Liver (tissue), 8 donors: ENCODE measurements at regions not wholly inside any gene's neighbourhood (a gene's known extent, or its start where the extent isn't known, plus 50 kb on each side); places are given as distances from the start of the nearest gene placed in this dataset.
"Not testable (repeated sequence)": the region's sequence is repeated elsewhere in the genome, so short reads cannot be mapped to it uniquely, and the experiment has no call there.

Experiments
- DNase-seq: peaks from one replicate; pipeline ENCODE4 v3.0.0-alpha.2; 2017; ENCODE audit warnings: low spot score
- H3K27ac ChIP-seq, 2 donors: one replicate each; pipeline ENCODE4 v1.7.0; 2013; ENCODE audit warnings: inconsistent platforms in 2 of 2, low read length in 2 of 2, control low read depth in 1 of 2, low read depth in 1 of 2, mild to moderate bottlenecking in 1 of 2
- H3K27me3 ChIP-seq, 4 donors: one replicate each; pipeline versions ENCODE4 v1.6.1 to v1.7.0; 2013; ENCODE audit warnings: low read length in 3 of 4, inconsistent platforms in 1 of 4, mild to moderate bottlenecking in 1 of 4, moderate library complexity in 1 of 4; ENCODE audit not compliant: control insufficient read depth in 4 of 4, insufficient read depth in 4 of 4
- H3K36me3 ChIP-seq, 4 donors: one replicate each; pipeline versions ENCODE4 v1.6.1 to v1.7.0; 2013; ENCODE audit warnings: low read length in 3 of 4, mild to moderate bottlenecking in 3 of 4, low read depth in 1 of 4, moderate library complexity in 1 of 4; ENCODE audit not compliant: control insufficient read depth in 4 of 4, insufficient read depth in 3 of 4
- H3K4me1 ChIP-seq, 4 donors: one replicate each; pipeline versions ENCODE4 v1.6.1 to v1.7.0; 2013; ENCODE audit warnings: low read length in 3 of 4, mild to moderate bottlenecking in 3 of 4, moderate library complexity in 1 of 4; ENCODE audit not compliant: control insufficient read depth in 4 of 4, insufficient read depth in 4 of 4
- H3K4me3 ChIP-seq, 3 donors: one replicate each; pipeline versions ENCODE4 v1.6.1 to v1.7.0; 2013; ENCODE audit warnings: low read length in 3 of 3, control low read depth in 1 of 3, low read depth in 1 of 3, mild to moderate bottlenecking in 1 of 3
- H3K9ac ChIP-seq, 2 donors: one replicate each; pipeline ENCODE4 v1.7.0; 2013; ENCODE audit warnings: low read length in 2 of 2, mild to moderate bottlenecking in 2 of 2, moderate library complexity in 2 of 2, control low read depth in 1 of 2, low read depth in 1 of 2
- H3K9me3 ChIP-seq, 4 donors: one replicate each; pipeline versions ENCODE4 v1.6.1 to v1.7.0; 2013; ENCODE audit warnings: low read length in 3 of 4; ENCODE audit not compliant: control insufficient read depth in 4 of 4
- ATF3 ChIP-seq: IDR thresholded peaks from 2 replicates; pipeline ENCODE4 v1.6.1; 2016; ENCODE audit warnings: antibody characterized with exemption
- CTCF ChIP-seq: fragments of 150-350 bp; IDR thresholded peaks from 2 replicates; pipeline ENCODE4 v1.5.1; 2017; ENCODE audit warnings: improper control_type of control experiment, low read depth, low read length; ENCODE audit not compliant: missing input control
- EGR1 ChIP-seq, 2 donors: IDR thresholded peaks; 2 replicates each; pipeline ENCODE4 v1.6.1; 2016 to 2018; ENCODE audit warnings: antibody characterized with exemption in 2 of 2, low read depth in 2 of 2
- FOXA1 ChIP-seq: IDR thresholded peaks from 2 replicates; pipeline ENCODE4 v1.6.1; 2016; ENCODE audit warnings: antibody characterized with exemption
- FOXA2 ChIP-seq: IDR thresholded peaks from 2 replicates; pipeline ENCODE4 v1.6.1; 2016; ENCODE audit warnings: antibody characterized with exemption
- GABPA ChIP-seq, 2 donors: IDR thresholded peaks in 1 of 2; conservative IDR thresholded peaks in 1 of 2; 2 replicates each; pipeline ENCODE4 v1.6.1; 2016; ENCODE audit warnings: antibody characterized with exemption in 2 of 2, mild to moderate bottlenecking in 1 of 2, moderate library complexity in 1 of 2
- HNF4A ChIP-seq, 2 donors: conservative IDR thresholded peaks; 2 replicates each; pipeline ENCODE4 v1.6.1; 2016; ENCODE audit warnings: antibody characterized with exemption in 2 of 2, mild to moderate bottlenecking in 2 of 2
- HNF4G ChIP-seq: IDR thresholded peaks from 2 replicates; pipeline ENCODE4 v1.6.1; 2016; ENCODE audit warnings: antibody characterized with exemption
- JUND ChIP-seq, 2 donors: IDR thresholded peaks; 2 replicates each; pipeline ENCODE4 v1.6.1; 2016; ENCODE audit warnings: antibody characterized with exemption in 2 of 2
- MAX ChIP-seq: IDR thresholded peaks from 2 replicates; pipeline ENCODE4 v1.6.1; 2016; ENCODE audit warnings: antibody characterized with exemption
- NR2F2 ChIP-seq: IDR thresholded peaks from 2 replicates; pipeline ENCODE4 v1.6.1; 2016; ENCODE audit warnings: antibody characterized with exemption
- RAD21 ChIP-seq, 2 donors: IDR thresholded peaks; 2 replicates each; pipeline ENCODE4 v1.6.1; 2016; ENCODE audit warnings: antibody characterized with exemption in 2 of 2, mild to moderate bottlenecking in 2 of 2
- REST ChIP-seq: IDR thresholded peaks from 2 replicates; pipeline ENCODE4 v1.6.1; 2016; ENCODE audit warnings: antibody characterized with exemption, mild to moderate bottlenecking
- RXRA ChIP-seq, 2 donors: IDR thresholded peaks; 2 replicates each; pipeline ENCODE4 v1.6.1; 2017 to 2018; ENCODE audit warnings: antibody characterized with exemption in 2 of 2, mild to moderate bottlenecking in 1 of 2
- SP1 ChIP-seq: IDR thresholded peaks from 2 replicates; pipeline ENCODE4 v1.6.1; 2018; ENCODE audit warnings: antibody characterized with exemption, mild to moderate bottlenecking
- TAF1 ChIP-seq: conservative IDR thresholded peaks from 2 replicates; pipeline ENCODE4 v1.6.1; 2016; ENCODE audit warnings: antibody characterized with exemption, mild to moderate bottlenecking
- YY1 ChIP-seq: IDR thresholded peaks from 2 replicates; pipeline ENCODE4 v1.6.1; 2016; ENCODE audit warnings: antibody characterized with exemption, mild to moderate bottlenecking
- ZBTB33 ChIP-seq: IDR thresholded peaks from 2 replicates; pipeline ENCODE4 v1.6.1; 2016; ENCODE audit warnings: antibody characterized with exemption
- WGBS: extraction: QIAGEN DNeasy Blood & Tissue Kit; methylation state at CpG from one replicate; pipeline ENCODE4 v1.1.7; 2013; 5-methylcytosine and 5-hydroxymethylcytosine counted together
- donor health status: healthy.
- donor health status: healthy.
- donor health status: healthy.
- donor health status: healthy.
- donor health status: healthy.

- DNase-seq: no peak
- 94% methylated on average over 1 of the region's 1 CpG for WGBS
- no peaks in the 10 kb centered on the region for H3K4me1 ChIP-seq
- H3K36me3 ChIP-seq: no peaks in the 10 kb centered on the region
- H3K9ac ChIP-seq: no peak overlapping the region
- TF ChIP-seq MAX (no peak), FOXA2 (no peak), NR2F2 (no peak), TAF1 (no peak), SP1 (no peak), RAD21 (IDR thresholded peaks at IDR 0.05) (no peak), GABPA (IDR thresholded peaks at IDR 0.05 in 1 of 2, conservative IDR thresholded peaks at IDR 0.05 in 1 of 2) (no peak), CTCF (no peak), JUND (IDR thresholded peaks at IDR 0.05) (no peak), ZBTB33 (no peak), RXRA (IDR thresholded peaks at IDR 0.05) (no peak), ATF3 (no peak), EGR1 (IDR thresholded peaks at IDR 0.05; ENCODE audit: low read depth in 2 of 2) (no peak), REST (no peak), YY1 (no peak), HNF4A (conservative IDR thresholded peaks at IDR 0.05) (no peak), HNF4G (no peak), FOXA1 (no peak)
- H3K4me3 ChIP-seq: no peak overlapping the region
- H3K9me3 ChIP-seq: no peaks in the 10 kb centered on the region
- no peaks in the 10 kb centered on the region for H3K27me3 ChIP-seq
- no peak overlapping the region for H3K27ac ChIP-seq
These were observed 389.1 kb upstream of the ANKRD30A start for GRCh38 chr10:36736311-36736710.

GRCh38 chr10:36734590-36734989 lies 390.8 kb upstream of the ANKRD30A start:
- DNase-seq, H3K27ac ChIP-seq, H3K27me3 ChIP-seq, H3K9me3 ChIP-seq, H3K9ac ChIP-seq, H3K4me1 ChIP-seq, H3K36me3 ChIP-seq, H3K4me3 ChIP-seq: not testable (repeated sequence)
- WGBS: 95% methylated on average over 21 of the region's 21 CpGs
